ENCODE measurements at regions not wholly inside any gene's neighbourhood (a gene's known extent, or its start where the extent isn't known, plus 50 kb on each side); places are given as distances from the start of the nearest gene placed in this dataset.
A peak's percentile ranks its signal among the peaks of the same experiment; 100 is the strongest.

- FAIRE-seq: no peak
- DNase-seq (ENCODE audit: insufficient read length, low spot score): no peak
These were observed 791.1 kb downstream of the MAFB start for GRCh38 chr20:39897781-39898466.

- FAIRE-seq (no peak), DNase-seq (ENCODE audit: insufficient read length, low spot score) (no peak)
These were observed 792.0 kb downstream of the MAFB start for GRCh38 chr20:39897058-39897457.

- no peak for FAIRE-seq
These were observed 795.0 kb downstream of the MAFB start for GRCh38 chr20:39894067-39894466.

GRCh38 chr20:39893003-39893685 is 795.9 kb downstream of the MAFB start:
- peak; percentile 13 for FAIRE-seq
- no peak for DNase-seq (ENCODE audit: insufficient read length, low spot score)

More at GRCh38 chr20:39894067-39894466, 795.0 kb downstream of the MAFB start:
- DNase-seq (ENCODE audit: insufficient read length, low spot score): no peak

GRCh38 chr20:39890697-39891096 is 798.3 kb downstream of the MAFB start:
- FAIRE-seq: no peak
- no peak for DNase-seq (ENCODE audit: insufficient read length, low spot score)

- FAIRE-seq (no peak), DNase-seq (ENCODE audit: insufficient read length, low spot score) (no peak)
These were observed 800.7 kb downstream of the MAFB start for GRCh38 chr20:39888310-39888709.

- FAIRE-seq: no peak
- DNase-seq (ENCODE audit: insufficient read length, low spot score): no peak
These were observed 802.3 kb downstream of the MAFB start for GRCh38 chr20:39886650-39887190.

GRCh38 chr20:39885975-39886649 is 802.9 kb downstream of the MAFB start:
- no peak for FAIRE-seq

GRCh38 chr20:39882806-39883205 is 806.2 kb downstream of the MAFB start:
- DNase-seq (ENCODE audit: insufficient read length, low spot score) (no peak), FAIRE-seq (no peak)

More at GRCh38 chr20:39885975-39886649, 802.9 kb downstream of the MAFB start:
- DNase-seq (ENCODE audit: insufficient read length, low spot score): no peak

- FAIRE-seq: no peak
- DNase-seq (ENCODE audit: insufficient read length, low spot score): no peak
These were observed 808.1 kb downstream of the MAFB start for GRCh38 chr20:39880890-39881289.

- FAIRE-seq: no peak
- DNase-seq (ENCODE audit: insufficient read length, low spot score): no peak
These were observed 809.7 kb downstream of the MAFB start for GRCh38 chr20:39879296-39879695.

GRCh38 chr20:39878809-39879208 is 810.2 kb downstream of the MAFB start:
- no peak for DNase-seq (ENCODE audit: insufficient read length, low spot score)
- FAIRE-seq: no peak

GRCh38 chr20:39878320-39878719 is 810.7 kb downstream of the MAFB start:
- DNase-seq (ENCODE audit: insufficient read length, low spot score): no peak
- no peak for FAIRE-seq

GRCh38 chr20:39877788-39878187 is 811.2 kb downstream of the MAFB start:
- FAIRE-seq (peak; percentile 67), DNase-seq (ENCODE audit: insufficient read length, low spot score) (no peak)

GRCh38 chr20:39876976-39877635 is 811.9 kb downstream of the MAFB start:
- no peak for DNase-seq (ENCODE audit: insufficient read length, low spot score)

GRCh38 chr20:39875492-39876110 is 813.4 kb downstream of the MAFB start:
- FAIRE-seq (no peak), DNase-seq (ENCODE audit: insufficient read length, low spot score) (no peak)

More at GRCh38 chr20:39876976-39877635, 811.9 kb downstream of the MAFB start:
- FAIRE-seq: no peak

- FAIRE-seq (peak; percentile 91), DNase-seq (ENCODE audit: insufficient read length, low spot score) (peak; percentile 53)
These were observed 814.8 kb downstream of the MAFB start for GRCh38 chr20:39874049-39874893.

- FAIRE-seq (no peak), DNase-seq (ENCODE audit: insufficient read length, low spot score) (no peak)
These were observed 815.8 kb downstream of the MAFB start for GRCh38 chr20:39873286-39873685.

- DNase-seq (ENCODE audit: insufficient read length, low spot score): no peak
- no peak for FAIRE-seq
These were observed 818.0 kb downstream of the MAFB start for GRCh38 chr20:39871013-39871412.
